Activated CD4-positive, CD25-positive, alpha-beta regulatory T cell treated with anti-CD3 and anti-CD28 coated beads, Interleukin-2, amount 50 U/mL, for 24 hours (primary cell): ENCODE measurements at regions not wholly inside any gene's neighbourhood (a gene's known extent, or its start where the extent isn't known, plus 50 kb on each side); places are given as distances from the start of the nearest gene placed in this dataset.
"Not testable (repeated sequence)": the region's sequence is repeated elsewhere in the genome, so short reads cannot be mapped to it uniquely, and the experiment has no call there.

ENCODE experiments used
- ATAC-seq, 2 donors: fragments of 150-1000 bp; cut with Tn5 transposase; one replicate each; pipeline ENCODE4 v1.10.0; 2021; ENCODE audit warnings: mild to moderate bottlenecking in 1 of 2, moderate library complexity in 1 of 2

- no peak for ATAC-seq
Observed at GRCh38 chr14:55847766-55848165, 267.8 kb downstream of the KTN1 start.

GRCh38 chr14:55848964-55849363, 269.0 kb downstream of the KTN1 start:
- peak in 1 of 2 donors; percentile 27 for ATAC-seq

GRCh38 chr14:55849833-55850232, 268.4 kb upstream of the PELI2 start:
- no peak for ATAC-seq

DNA sequence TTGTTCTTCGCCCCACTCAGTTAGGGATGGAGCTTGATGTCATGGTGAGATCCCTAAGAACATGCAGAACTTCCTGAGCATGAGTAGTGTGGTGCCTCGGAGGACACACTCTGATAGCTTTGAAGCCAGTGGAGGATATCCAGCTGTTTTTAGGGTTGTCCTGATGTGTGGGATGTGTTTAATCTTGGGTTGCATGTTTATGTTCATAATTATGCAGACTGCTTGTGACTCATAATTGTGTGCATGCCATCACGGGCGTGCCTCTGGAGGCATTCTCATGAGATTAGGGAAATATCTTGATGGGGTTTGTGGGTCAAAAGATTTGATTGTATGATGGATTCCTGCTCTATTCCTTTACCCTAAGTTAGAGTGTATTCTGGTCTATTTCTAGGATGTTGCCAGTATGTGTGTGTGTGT, 267.4 kb upstream of the PELI2 start:
- ATAC-seq, result no peak

DNA sequence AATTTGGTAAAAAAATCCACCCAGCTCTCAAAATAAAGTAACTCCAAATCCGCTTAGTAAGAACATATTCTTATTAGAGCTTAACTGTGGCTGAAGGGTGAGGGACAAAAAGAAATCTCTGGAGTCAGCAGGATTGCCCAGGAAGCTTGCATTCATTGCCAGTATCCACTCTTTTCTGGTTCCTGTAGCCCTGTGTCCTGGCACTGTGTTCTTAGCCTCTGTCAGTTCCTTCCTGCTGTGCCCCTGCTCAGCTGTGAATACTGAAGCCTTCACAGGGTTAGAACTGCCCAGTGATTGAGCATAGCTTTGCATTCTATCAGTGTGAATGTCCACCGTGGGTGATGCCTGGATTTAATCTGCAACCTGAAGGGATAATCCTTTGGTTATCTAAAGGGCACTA, 266.9 kb upstream of the PELI2 start:
- ATAC-seq, result no peak

GRCh38 chr14:55851961-55852360, 266.2 kb upstream of the PELI2 start:
- ATAC-seq, result no peak

- ATAC-seq, result no peak
Observed at GRCh38 chr14:55855751-55856150, 262.5 kb upstream of the PELI2 start.

GRCh38 chr14:55858604-55859003, 259.6 kb upstream of the PELI2 start:
- no peak for ATAC-seq

- ATAC-seq, result not testable (repeated sequence)
Observed at GRCh38 chr14:55861561-55861960, 256.6 kb upstream of the PELI2 start.

DNA sequence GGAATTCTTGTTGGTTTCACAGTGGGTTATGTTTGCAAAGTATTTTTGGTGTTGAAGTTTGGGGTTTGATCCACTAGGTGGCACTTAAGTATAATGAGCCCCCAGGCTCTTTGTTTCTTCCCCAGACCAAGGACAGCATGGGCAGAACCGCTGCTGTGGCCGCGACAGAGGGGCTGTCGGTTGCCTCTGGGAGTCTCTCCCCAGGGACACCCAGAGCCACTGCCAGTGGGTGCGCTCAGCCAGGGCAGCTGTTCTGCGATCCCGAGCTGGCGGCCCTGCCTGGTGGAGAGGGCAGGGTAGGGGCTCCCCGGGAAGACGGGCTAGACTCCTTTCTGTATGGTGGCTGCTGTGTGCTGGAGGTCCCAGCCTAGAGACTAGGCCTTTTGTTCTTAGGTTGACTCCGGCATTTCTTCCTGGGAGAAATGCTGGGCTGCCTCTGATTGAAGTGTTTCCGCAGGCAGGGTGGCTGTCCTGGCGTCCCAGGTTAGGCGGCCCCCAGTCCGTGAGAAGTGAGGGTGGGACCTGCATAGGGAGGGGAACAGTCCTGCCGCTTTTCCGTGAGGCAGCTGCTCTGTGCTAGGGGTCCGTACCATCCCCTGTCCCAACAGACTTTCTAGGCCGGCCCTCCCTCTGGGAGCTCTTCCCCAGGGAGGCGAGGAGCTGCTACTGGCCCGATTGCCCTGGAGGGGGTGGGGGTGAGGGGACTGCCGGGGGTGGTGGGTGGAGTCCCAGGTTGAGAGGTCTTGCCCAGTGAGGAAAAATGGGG, 253.1 kb upstream of the PELI2 start:
- no peak for ATAC-seq

GRCh38 chr14:55867311-55867710, 250.9 kb upstream of the PELI2 start:
- ATAC-seq, result no peak

GRCh38 chr14:55867719-55868118, 250.5 kb upstream of the PELI2 start:
- no peak for ATAC-seq

DNA sequence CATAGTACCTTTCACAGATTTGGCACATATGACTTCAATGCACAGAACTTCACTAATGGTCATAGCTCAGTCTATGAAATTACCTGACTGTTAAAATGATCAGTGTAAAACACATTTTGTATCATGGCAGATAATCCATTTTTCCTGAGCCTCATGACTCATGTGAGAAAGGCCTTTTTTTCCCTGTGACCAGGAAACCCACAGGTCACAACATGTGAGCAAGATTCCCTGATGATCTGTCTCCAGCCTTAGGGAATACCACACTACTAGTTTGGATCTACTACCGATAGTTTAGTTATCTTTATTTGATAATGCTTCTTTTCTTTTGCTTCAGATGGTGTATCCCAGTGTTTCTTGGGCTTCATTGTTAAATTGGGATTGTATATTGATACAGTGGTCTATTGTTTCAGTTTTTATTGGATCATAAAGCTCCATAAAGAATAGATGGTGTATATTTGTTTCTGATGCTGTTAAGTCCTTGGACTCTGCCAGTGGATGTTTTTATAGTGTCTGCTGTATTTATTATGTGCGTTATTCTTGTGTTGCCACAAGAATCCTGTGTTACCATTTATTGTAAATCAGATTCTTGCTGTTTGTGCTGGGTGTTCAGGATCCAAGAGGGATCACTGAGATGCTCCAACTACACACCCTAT, 248.7 kb upstream of the PELI2 start:
- no peak for ATAC-seq

- no peak for ATAC-seq
Observed at GRCh38 chr14:55873169-55873568, 245.0 kb upstream of the PELI2 start.

- ATAC-seq, result no peak
Observed at GRCh38 chr14:55874785-55875184, 243.4 kb upstream of the PELI2 start.

- ATAC-seq, result no peak
Observed at GRCh38 chr14:55877942-55878341, 240.3 kb upstream of the PELI2 start.

DNA sequence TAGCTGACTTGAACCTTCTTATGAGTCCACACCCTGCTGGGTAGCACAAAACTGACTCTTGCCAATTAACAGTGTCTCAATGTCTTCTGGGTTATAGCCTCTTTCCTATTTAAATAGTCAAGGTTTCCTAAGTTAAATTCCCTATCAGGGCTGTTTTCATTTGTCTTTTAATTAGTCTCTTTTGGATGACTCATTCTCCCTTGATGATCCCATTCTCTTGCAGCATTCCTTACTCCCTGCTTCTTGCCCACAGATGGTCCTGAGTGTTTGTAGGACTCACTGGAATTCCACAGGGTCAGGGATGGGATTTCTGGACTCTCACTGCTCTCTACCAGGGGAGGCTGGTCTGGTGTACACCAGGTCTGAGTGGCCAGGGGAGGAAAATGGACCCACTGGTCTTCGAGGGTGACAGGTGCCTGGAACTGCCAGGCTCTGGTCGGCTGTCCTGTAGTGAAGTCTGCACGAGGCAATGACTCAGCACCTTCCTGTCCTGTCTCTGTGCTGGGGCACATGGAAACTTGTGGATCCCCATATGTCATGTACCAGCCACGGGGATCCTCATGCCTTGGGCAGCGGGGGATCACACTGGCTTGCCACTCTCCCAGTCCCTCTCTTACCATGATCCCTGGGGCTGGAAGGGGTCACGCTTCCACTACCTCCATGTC, 236.5 kb upstream of the PELI2 start:
- no peak for ATAC-seq

GRCh38 chr14:55884819-55885218, 233.4 kb upstream of the PELI2 start:
- no peak for ATAC-seq

- ATAC-seq, result no peak
Observed at GRCh38 chr14:55889124-55889523, 229.1 kb upstream of the PELI2 start.

DNA sequence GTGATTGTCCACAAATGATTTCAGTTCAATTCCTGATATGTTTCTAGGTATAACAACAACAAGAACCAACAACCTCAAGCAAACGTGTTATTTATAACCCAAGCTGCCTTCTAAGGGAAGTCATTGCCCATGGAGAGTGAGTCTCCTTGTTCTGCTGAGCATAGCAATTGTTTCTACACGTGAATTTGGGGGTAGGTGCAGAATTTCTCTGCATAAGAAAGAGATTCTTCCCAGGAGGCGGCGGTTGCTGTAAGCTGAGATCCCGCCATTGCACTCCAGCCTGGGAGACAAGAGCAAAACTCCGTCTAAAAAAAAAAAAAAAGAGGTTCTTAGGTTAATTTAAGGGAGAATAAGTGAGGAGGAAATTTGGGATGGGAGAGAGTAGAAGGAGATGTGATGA, 226.5 kb upstream of the PELI2 start:
- no peak for ATAC-seq

GRCh38 chr14:55892906-55893305, 225.3 kb upstream of the PELI2 start:
- ATAC-seq, result no peak

- ATAC-seq, result no peak
Observed at GRCh38 chr14:55893705-55894104, 224.5 kb upstream of the PELI2 start.

- ATAC-seq, result no peak
Observed at GRCh38 chr14:55897031-55897430, 221.2 kb upstream of the PELI2 start.

GRCh38 chr14:55898938-55899337, 219.3 kb upstream of the PELI2 start:
- ATAC-seq, result no peak
